Iris pigment epithelial cell (primary cell): ENCODE measurements at regions not wholly inside any gene's neighbourhood (a gene's known extent, or its start where the extent isn't known, plus 50 kb on each side); places are given as distances from the start of the nearest gene placed in this dataset.
"Not testable (repeated sequence)": the region's sequence is repeated elsewhere in the genome, so short reads cannot be mapped to it uniquely, and the experiment has no call there.

Experiments
- DNase-seq: peaks from one replicate; pipeline ENCODE4 v3.0.0-alpha.2; 2011; ENCODE audit warnings: low read depth

DNA sequence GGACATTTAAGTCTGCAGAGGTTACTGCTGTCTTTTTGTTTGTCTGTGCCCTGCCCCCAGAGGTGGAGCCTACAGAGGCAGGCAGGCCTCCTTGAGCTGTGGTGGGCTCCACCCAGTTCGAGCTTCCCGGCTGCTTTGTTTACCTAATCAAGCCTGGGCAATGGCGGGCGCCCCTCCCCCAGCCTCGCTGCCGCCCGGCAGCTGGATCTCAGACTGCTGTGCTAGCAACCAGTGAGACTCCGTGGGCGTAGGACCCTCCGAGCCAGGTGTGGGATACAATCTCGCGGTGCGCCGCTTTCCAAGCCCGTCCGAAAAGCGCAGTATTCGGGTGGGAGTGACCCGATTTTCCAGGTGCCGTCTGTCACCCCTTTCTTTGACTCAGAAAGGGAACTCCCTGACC, 198.4 kb upstream of the FERMT1 start:
- DNase-seq = not testable (repeated sequence)

DNA sequence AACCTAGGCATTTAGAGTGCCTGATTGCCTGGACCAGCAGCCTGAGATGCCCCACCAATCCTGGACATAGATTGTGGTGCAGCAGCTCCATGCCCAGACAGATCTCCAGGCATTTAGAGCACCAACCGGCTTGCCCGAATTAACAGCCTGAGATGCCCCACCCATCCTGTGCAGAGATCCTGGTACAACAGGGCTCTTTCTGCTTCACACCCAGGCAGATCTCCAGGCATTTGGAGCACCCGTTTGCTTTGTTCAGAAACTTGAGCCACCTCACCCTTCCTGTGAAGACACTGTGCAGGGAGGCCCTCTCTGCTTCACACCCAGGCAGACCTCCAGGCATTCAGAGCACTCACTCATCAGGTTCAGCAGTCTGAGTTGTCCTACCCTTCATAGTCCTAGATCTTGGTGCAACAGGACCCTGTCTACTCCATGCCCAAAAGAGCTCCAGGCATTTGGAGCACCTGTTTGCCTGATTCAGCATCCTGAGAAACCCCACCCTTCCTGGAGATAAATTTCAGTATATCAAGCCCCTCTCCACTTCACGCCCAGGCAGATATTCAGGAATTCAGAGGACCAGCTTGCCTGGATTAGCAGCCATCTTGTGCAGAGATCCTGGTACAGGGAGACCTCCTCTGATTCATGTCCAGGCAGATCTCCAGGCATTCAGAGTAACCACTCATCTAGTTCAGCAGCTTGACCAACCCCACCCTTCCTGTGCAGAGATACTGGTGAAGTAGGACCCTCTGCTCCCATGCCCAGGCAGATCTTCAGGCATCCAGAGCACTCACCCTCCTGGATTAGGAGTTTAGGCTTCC, 189.2 kb upstream of the FERMT1 start:
- DNase-seq = peak; percentile 31

DNA sequence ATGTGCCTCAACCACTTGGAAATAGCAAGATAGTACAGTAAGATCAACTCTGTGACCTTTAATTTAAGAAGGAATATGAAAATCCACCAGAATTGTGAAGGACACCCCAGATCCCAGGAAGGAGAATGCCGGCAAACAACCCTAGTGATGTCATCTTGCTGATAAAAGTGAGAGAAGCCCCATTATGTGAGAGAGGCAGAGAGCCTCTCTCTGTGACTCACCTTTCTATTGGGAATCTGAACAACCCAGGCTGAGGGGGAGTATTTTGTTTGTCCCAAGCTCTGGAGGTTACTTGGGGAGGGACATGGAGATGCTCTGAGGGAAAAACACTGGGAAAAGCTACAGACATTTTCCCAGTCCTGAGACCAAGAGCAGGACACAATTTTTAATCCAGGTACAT, 188.3 kb upstream of the FERMT1 start:
- no peak for DNase-seq

DNA sequence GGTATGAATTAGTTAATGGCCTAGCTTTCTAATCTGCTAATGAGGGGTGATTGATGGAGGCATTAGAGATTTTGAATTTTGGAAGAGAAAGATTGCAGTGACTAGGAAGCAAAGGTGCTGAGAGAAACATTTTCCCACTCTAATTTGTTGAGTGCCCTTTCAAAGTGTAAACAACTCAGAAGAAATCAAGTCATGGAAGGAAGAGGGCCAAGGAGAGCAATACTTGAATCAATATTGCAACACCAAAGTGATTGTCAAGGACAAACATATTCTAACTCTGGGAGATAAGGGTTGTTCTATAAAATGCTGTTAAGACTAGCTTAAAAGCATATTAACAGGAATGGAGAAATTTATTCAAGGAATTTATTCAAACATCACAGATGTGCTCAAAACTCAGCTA, 182.7 kb upstream of the FERMT1 start:
- DNase-seq = no peak

DNA sequence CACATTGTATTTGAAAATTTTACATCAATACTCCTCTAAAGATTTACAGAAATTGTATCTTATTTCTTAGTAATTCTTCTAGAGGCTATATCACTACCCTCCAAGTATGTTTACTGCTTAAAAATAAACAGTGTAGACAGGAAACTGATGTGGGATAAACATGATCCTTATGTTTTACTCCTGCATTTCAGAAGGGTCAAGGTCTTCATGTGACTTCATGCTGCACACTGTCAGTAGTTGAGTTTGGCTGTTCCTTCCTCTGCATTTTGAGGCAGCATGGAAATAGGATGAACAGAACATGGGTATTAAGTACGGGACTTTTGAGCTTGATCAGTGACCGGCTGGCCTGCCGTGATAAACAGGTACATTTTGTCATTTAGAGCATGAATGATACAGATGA, 179.2 kb upstream of the FERMT1 start:
- DNase-seq = no peak

DNA sequence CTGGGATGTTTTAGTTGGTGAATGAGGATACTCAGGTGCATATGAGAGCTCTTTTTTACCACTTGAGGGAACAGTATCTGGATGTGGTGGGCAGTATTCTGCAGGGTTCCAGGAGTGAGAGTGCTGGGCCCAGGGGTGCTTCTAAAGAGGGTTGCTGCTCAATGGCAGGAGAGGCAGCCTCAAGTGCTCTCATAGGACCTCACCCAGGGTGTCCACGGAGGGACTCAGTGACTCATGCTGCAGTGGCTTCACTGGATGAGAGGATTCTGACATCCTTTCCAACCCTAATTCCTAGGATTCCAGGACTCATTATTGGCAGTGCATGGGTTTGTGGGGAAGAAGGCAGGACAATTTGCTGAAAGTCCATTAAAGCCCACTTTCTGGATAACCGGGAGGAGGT, 176.6 kb upstream of the FERMT1 start:
- peak; percentile 18 for DNase-seq

DNA sequence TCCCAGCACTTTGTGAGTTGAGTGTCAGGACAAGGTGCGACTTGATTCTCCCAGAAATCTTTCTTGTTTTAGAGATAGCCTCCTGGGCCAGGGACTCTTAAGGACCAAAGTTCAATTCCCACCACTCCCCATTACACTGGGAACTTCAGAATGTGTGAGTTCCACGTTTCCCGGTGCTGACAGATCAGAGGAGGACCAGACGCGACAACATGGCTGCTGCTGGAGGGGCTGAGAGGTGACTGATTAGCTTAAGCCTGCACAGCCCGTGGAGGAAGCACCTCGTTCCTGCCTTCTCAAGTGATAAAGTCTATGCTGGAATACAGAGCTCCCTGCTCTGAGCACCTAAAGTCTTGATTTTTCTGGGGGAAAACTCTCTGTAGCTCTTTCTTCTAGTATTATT, 175.2 kb upstream of the FERMT1 start:
- DNase-seq = no peak

DNA sequence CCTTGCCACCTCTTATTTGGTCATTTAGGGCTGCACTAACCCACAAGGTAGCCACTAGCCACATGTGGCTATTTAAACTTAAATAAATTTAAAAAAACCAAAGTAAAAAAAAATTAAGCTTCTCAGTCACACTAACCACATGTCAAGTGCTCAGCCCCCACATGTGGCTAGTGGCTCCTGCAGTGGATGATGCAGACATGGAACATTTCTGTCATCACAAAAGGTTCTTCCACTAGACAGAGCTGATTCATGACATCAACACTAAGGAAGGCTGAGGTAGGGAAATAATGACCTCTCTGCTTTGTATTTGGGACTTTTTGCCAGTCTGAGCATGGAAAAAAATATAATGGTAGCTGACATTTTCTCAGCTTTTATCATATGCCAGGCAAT, 173.0 kb upstream of the FERMT1 start:
- DNase-seq = peak; percentile 9

DNA sequence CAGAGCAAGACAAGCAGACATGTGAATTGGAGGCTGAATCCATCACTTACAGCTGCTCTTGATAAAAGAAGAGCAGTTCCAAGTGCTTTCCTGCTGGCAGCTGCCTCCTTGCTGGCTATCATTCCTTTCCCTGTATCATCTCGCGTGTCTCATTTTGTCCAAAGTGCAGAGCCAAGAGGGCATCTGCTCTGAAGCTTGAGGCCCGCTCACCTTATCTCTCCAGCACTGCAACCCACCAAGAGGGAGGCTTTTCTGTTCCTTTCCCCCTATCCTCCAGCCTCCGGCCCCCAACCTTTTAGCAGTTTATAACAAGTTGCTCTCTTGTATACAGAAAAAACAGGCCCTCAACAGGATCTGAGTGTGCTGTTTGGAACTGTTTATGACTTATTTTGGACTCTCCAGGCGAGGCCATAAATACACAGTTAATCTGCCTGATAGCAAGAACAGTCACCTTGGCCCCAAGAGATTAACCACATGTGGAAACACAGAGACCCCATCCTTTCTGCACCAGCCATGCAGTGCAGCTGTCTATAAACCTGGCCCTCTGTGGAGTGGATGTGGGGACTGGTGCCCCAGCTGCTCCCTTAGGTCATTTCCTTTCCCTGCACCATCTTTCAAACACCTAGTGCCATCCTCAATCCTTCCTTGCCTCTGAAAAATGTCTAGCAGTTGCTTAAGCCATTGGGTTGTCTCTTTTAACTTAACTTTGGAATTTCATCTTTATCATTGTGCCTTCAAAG, 172.5 kb upstream of the FERMT1 start:
- DNase-seq = no peak

DNA sequence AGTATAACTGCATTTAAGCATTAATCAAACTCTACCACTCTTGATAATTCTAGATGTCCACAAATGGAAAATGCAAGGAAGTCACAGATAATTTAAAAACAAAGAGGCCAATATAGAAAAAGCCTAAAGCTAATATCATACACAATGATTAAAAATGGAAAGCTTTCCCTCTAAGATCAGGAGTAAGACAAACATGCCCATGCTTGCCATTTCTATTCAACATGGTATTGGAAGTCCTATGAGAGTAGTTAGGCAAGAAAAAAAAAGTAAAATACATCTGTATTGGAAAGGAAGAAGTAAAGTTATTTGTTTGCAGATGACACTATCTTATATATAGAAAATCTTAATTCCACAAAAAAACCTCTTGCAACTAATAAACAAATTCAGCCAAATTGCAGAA, 164.6 kb upstream of the FERMT1 start:
- no peak for DNase-seq

DNA sequence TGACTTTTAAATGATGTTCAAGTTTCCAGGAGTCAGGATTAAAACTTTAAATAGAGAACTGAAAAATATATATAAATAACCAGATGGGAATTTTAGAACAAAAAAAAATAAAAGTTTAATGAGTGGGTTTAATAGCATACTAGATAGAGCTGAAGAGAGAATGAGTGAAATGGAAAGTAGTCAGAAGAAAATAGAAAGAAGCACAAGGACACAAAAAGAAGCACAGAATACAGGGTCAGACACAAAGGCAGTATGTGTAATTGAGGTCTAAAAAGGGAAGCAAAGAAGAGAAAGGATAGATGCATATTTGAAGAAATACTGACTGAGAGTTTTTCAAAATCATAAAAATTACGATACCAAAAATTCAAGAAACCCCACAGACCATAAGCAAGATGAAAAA, 159.8 kb upstream of the FERMT1 start:
- no peak for DNase-seq

DNA sequence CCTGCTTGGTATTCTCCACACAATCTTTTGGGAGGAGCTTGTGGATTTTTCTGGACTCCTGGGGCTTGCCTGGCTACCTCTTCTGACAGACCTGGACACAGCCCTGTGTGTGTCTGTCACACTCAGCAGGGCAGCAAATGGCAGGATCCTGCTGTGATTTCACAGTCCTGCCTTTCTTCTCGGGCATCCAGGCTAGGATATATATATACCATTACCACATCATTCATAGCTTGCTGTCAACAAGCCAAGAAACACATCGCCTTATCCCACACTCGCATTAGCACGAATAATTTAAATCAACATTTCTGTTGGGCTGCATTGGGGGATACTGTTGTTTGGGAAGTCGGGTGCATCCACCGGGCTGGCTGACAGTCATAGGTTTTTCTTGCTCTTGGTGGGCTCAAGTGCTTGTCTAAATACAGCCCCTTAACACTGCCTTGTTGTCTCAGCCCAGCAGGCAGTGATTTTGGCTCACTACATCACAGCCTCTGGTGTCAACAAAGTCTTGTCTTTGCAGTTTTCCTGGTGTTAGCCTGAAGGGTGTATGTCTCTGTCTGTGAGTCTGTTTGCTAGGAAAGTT, 154.9 kb upstream of the FERMT1 start:
- DNase-seq = peak; percentile 31

DNA sequence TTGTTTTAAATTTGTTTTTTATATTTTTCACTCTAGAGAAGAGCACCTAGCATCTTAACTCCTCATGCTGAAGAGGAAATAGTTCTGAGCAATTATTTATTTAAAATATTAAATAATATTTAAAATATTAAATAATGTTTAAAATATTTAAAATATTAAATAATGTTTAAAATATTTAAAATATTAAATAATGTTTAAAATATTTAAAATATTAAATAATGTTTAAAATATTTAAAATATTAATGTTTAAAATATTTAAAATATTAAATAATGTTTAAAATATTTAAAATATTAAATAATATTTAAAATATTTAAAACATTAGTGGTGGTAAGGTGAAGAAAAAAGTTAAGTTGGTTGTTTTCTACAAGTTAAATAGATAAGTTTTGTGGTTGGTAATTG, 147.6 kb upstream of the FERMT1 start:
- not testable (repeated sequence) for DNase-seq

DNA sequence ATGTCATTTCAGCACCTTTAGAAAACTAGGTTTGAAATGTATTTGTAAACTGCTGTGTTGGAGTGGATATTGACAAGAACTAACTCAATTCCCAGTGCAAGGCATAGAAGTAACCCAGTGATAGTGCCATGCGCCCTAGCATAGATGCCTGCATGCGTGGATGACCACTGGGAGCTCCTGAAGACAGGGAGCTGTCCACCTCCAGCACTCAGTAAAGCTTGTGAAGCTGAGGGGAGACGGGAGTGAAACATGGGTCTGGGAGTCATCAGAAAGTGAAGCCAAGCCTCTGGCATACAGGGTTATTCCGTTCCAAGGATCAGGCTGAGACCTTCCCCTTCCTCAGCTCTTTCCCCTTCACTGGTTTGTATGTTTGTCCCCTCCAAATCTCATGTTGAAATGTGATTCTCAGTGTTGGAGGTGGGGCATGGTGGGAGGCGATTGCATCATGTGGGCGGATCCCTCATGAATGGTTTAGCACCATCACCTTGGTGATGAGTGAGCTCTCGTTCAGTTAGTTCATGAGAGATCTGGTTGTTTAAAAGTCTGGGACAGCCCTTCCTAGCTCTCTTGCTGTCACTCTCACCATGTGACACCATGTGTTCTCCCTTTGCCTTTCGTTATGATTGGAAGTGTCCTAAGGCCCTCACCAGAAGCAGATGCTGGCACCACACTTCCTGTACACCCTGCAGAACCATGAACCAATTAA, 146.5 kb upstream of the FERMT1 start:
- peak; percentile 2 for DNase-seq

DNA sequence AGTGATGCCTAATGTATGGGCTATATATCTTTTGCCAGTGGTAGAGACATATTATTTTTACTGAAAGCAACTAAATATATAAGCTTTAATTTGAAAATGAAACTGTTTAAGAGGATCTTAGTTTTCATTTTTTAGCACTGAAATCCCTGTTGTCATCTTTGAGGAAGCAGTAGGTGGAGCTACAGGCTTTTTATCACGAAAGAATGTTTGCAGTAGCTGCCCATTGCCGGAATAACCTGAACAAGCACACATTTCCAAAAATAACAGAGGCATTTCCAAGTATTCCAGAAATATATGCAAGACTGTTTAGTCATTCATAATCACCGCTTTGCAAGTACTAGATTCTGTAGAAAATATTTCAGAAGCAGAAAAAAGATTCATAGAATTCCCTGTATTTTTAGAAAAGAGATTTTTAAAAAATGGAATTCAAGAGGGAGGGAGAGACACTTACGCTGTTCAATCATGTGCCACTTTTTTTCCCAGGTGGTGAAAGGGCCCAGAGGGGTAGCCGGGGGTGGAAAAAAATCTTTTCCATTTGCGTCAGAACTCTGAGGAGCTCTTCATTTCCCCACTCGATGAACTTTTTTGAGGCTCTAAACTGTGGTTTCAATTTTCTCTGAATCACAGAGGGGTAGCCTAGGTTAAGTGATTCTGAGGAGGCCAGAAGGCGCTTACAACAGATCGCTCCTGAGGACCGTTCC, 142.5 kb upstream of the FERMT1 start:
- DNase-seq = peak; percentile 87

DNA sequence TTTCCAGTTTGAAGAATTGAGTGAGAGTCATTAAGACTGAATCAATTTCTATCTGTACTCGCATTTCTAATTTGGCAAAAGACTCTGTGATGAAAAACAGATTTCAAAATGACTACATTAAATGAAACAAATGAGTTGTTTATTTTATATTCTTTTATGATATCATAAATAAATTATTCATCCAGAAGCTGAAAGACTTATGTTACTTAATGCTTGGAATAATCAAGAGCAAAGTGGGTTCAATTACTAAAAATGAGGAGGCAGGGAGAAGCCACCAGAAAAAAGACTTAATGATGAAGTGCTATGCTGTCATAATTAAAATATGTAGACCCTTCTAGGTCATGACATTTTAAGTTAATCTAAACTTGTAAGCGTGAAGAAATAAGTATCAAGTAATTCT, 130.6 kb upstream of the FERMT1 start:
- DNase-seq = no peak

DNA sequence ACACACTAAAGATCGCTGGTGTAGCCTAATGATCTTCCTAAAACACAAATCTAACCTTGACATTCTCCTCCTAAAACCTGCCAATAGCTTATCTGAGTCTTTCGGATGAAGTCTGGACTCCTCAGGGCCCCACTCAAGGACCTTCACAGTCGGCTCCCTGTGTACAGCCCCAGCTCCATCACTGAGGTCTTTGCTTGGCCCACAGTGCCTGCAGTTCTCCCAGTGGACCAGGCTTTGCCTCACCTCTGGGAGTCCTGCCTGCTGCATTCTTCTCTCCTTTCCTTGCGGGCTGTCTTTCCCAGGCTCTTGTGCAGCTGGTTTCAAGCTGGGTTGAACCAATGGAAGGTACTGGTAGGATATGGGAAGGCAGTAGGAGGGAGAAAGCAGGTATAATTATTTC, 122.6 kb upstream of the FERMT1 start:
- DNase-seq = no peak

DNA sequence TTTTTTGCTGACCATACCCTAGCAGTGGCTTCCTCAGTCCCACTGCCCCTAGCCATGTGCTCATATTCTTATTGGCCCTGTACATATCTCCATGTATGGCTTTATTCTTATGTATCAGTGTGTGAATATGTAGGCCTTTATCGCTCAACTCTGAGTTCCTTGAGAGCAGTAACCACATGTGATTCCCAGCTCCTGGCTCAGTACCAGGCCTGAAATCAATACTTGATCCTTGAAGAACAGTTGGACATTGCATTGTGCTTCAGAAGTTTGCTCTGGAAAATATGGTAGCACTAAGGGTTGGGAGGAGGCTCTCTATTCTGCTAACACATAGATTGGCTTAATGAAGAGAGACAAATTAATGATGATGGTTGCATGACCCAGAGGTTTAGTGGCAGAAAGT, 118.8 kb upstream of the FERMT1 start:
- no peak for DNase-seq

DNA sequence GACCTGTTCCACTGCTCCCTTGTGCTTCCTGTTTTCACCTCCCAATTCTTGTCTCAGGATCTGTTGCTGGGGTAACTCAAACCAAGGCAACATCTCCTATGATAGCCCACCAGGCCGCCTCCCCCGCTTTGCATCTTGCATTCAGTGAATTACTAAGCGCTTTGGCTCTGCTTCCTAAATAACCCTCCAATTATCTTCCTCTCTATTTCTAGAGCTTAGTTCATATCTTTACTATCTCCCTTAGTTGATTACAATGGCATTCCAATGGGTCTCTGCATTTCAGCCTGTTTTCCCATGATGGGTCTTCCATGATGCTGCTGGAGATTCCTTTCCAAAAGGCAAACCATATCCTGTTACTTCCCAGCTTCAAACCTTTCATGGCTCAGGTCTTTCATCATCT, 117.2 kb upstream of the FERMT1 start:
- no peak for DNase-seq

DNA sequence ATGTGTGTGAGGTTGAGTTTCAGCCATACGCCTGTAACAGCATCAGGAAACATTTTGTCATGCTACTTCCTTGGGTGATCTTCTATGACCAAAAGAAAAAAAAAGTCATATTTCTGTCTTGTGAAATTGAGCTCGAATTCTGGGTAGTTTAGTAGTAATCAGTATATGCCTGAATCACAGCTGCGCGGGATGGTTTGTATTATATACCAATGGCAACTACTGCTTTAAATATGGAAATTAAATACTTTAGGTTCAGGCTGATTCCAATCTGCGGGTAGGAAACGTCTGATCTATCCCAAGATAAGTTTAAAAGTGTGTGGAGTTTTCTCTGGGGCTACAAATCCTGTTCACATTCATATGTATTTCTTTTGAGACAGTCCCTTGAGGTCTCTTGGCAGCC, 115.6 kb upstream of the FERMT1 start:
- DNase-seq = no peak

DNA sequence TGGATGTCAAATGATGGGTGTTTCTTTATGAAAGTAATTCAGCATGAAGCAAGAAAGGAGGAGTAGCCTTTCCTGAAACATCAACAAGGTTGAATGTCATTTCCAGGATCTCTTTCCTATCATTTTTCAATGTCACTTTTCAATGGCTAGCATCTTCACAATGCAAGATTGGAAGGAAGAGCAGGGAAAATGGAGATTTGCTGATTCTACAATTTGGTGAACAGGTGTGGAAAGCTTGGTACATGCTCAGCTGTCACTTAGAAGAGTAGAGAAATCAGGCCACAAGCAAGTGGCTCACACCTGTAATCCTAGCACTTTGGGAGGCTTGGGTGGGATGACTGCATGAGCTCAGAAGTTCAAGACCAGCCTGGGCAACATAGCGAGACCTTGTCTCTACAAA, 112.7 kb upstream of the FERMT1 start:
- no peak for DNase-seq

DNA sequence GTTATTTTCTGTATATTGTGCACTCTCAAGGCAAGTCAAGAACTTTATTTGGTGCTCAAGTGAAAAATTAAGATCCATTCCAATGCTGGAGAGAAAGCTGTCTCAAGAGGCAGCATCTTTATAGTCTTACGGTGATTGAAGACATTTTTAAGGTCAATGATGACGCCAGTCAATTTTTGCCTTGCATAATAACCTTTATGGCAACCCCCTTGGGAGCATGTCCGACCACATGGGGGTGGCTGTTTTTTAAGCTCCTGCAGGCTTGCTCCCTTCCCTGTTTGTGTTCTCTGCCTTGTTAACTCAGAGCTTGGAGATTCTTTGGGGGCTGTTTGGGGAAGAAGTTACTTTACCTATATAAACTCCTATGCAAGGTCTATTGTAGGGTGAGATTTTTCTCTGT, 109.6 kb upstream of the FERMT1 start:
- DNase-seq = no peak
